NCI-H2196 (cell line): ENCODE measurements at regions not wholly inside any gene's neighbourhood (a gene's known extent, or its start where the extent isn't known, plus 50 kb on each side); places are given as distances from the start of the nearest gene placed in this dataset.

Experiments used
- DNase-seq: peaks from one replicate; lab custom pipeline; 2025; ENCODE audit not compliant: unreplicated experiment; lab: John Stamatoyannopoulos, UW

GRCh38 chr9:109830545-109830944, 50.5 kb downstream of the PALM2AKAP2 start:
- DNase-seq: no peak

GRCh38 chr9:109831998-109832658, 52.1 kb downstream of the PALM2AKAP2 start:
- no peak for DNase-seq

- no peak for DNase-seq
Measured at GRCh38 chr9:109834855-109835254, 54.9 kb downstream of the PALM2AKAP2 start.

- DNase-seq: no peak
Measured at GRCh38 chr9:109843641-109844040, 63.6 kb downstream of the PALM2AKAP2 start.

- DNase-seq: no peak
Measured at GRCh38 chr9:109845226-109845625, 65.2 kb downstream of the PALM2AKAP2 start.

- DNase-seq: no peak
Measured at GRCh38 chr9:109846776-109847175, 66.8 kb downstream of the PALM2AKAP2 start.

- no peak for DNase-seq
Measured at GRCh38 chr9:109852556-109852955, 72.6 kb downstream of the PALM2AKAP2 start.

- no peak for DNase-seq
Measured at GRCh38 chr9:109855540-109855939, 75.5 kb downstream of the PALM2AKAP2 start.

GRCh38 chr9:109856785-109857184, 76.8 kb downstream of the PALM2AKAP2 start:
- DNase-seq: no peak

- no peak for DNase-seq
Measured at GRCh38 chr9:109857336-109857735, 77.3 kb downstream of the PALM2AKAP2 start.

GRCh38 chr9:109859447-109859846, 79.4 kb downstream of the PALM2AKAP2 start:
- DNase-seq: no peak

- DNase-seq: no peak
Measured at GRCh38 chr9:109860521-109860920, 80.5 kb downstream of the PALM2AKAP2 start.

GRCh38 chr9:109861499-109861898, 81.5 kb downstream of the PALM2AKAP2 start:
- DNase-seq: no peak

GRCh38 chr9:109861918-109862317, 81.9 kb downstream of the PALM2AKAP2 start:
- no peak for DNase-seq

GRCh38 chr9:109862452-109862851, 82.5 kb downstream of the PALM2AKAP2 start:
- no peak for DNase-seq

- DNase-seq: no peak
Measured at GRCh38 chr9:109863961-109864360, 84.0 kb downstream of the PALM2AKAP2 start.

GRCh38 chr9:109865521-109865920, 85.5 kb downstream of the PALM2AKAP2 start:
- DNase-seq: no peak

- DNase-seq: no peak
Measured at GRCh38 chr9:109868207-109868606, 88.2 kb downstream of the PALM2AKAP2 start.

GRCh38 chr9:109868722-109869121, 88.7 kb downstream of the PALM2AKAP2 start:
- no peak for DNase-seq

- DNase-seq: no peak
Measured at GRCh38 chr9:109870365-109870764, 90.4 kb downstream of the PALM2AKAP2 start.

GRCh38 chr9:109872901-109873300, 92.9 kb downstream of the PALM2AKAP2 start:
- DNase-seq: no peak

GRCh38 chr9:109875495-109876129, 95.6 kb downstream of the PALM2AKAP2 start:
- no peak for DNase-seq
